Hypothalamus (tissue), 51 donors: ENCODE measurements at regions not wholly inside any gene's neighbourhood (a gene's known extent, or its start where the extent isn't known, plus 50 kb on each side); places are given as distances from the start of the nearest gene placed in this dataset.
A peak's percentile ranks its signal among the peaks of the same experiment; 100 is the strongest.
"Not testable (repeated sequence)": the region's sequence is repeated elsewhere in the genome, so short reads cannot be mapped to it uniquely, and the experiment has no call there.

Experiments used
- DNase-seq, 51 donors: peaks; one replicate each; lab custom pipeline; 2025; lab: John Stamatoyannopoulos, UW

DNA sequence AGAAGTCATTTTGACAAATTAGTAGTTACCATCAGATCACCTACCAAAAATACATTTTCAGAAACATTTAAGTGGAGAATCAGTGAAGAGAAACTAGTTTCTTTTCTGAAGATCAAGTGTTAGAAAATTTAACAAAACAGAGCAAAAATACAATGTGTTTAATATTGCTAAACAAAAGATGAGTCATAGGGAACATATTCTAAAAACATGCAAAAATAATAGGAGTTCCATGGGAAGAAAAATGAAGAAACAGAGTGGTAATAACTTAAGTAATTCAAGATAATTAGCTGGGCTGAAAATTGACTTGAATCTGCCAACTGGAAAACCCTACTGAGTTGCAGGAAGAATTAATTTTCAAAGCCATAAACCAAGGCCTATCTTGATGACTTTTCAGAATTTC, 111.5 kb upstream of the KITLG start:
- DNase-seq = no peak

DNA sequence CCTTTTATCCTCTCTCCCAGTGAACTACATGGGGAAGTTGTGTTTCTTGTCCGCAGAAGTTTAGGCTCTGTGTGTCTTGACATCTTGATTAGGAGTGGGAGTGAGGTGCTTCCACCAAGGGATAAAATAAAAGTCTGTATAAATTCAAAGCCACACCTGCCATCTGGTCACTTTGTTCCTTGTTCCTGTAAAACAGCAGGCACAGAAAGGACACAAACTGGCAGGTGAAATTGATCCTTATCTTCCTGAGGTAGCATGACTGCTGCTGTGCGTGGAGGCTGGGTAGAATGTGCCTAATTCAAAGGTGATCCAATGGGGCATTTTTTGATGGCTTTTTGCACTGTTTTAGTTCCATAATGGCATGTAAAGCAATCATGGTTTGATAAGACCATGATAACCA, 104.3 kb upstream of the KITLG start:
- no peak for DNase-seq

DNA sequence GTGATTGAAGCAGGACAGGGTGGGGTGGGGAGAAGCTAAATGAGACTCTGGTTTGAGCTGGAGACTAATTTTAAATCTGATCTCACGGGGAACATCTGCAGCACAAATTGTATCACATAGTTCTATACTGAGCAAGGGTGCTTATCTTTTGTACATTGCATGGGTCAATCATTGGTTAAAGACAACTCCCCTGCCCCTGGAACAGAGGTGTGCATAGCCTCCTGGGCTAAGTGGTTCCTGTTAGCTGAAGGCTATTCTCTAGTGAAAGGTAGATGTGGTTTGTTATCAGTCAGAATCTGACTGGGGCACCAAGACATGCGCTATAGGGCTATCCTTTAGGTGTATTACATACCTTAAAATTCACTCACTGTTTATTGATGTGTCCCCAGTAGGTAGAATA, 103.9 kb upstream of the KITLG start:
- DNase-seq = no peak

DNA sequence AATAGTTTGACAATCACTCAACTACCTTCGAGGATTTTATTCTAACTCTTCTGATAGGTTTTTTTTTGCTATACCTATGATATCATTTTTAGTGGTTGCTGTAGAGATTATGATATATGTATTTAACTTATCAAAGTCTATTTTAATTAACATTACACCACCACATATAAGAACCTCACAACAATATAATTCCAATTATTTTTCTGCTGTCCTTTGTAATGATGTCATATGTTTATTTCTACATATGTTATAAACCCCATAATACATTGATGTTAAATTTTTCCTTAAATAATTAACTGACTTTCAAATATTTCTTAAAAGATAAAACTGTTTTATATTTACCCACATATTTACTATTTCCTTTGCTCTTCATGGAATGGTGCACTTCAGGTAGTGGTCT, 103.4 kb upstream of the KITLG start:
- no peak for DNase-seq

DNA sequence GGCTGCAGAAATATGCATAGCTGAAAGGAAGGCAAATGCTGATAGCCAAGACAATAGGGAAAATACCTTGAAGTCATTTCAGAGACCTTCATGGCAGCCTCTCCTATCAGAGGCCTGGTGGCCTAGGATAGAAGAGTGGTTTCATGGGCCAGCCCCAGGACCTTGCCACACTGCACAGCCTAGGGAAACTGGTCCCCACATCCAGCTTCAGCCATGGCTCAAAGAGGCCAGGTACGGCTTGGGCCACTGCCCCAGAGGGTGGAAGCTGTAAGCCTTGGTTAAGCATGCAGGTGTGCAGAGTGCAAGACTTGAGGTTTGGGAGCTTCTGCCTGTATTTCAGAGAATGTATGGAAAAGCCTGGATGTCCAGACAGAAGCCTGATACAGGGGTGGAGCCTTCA, 101.0 kb upstream of the KITLG start:
- DNase-seq = no peak

DNA sequence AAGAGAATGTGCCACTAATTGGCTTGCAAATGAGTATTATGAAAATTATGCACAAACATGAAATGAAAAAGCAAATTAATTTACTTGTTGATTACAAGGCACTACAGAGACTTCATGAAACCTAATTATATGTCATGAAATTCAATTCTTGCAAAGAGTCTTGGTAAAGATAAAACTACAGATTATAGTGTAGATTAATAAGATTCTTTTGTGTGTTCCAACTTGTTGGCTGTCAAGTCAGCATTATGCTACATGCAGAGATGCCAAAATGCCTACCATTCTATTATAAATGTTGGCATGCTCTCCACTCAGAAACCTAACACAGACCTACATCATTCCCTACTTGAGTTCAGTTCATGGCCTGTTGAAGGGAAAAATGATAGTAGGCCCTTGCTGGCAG, 97.2 kb upstream of the KITLG start:
- DNase-seq = no peak

DNA sequence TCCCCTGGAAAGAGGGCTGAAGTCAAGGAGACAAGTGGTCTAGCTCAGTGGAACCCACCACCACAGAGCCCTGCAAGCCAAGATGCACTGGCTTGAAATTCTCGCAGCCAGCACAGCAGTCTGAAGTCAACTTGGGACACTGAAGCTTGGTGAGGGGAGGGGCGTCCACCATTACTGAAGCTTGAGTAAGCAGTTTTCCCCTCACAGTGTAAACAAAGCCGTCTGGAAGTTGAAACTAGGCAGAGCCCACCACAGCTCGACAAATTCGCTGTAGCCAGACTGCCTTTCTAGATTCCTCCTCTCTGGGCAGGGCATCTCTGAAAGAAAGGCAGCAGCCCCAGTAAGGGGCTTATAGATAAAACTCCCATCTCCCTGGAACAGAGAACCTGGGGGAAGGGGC, 87.3 kb upstream of the KITLG start:
- not testable (repeated sequence) for DNase-seq

DNA sequence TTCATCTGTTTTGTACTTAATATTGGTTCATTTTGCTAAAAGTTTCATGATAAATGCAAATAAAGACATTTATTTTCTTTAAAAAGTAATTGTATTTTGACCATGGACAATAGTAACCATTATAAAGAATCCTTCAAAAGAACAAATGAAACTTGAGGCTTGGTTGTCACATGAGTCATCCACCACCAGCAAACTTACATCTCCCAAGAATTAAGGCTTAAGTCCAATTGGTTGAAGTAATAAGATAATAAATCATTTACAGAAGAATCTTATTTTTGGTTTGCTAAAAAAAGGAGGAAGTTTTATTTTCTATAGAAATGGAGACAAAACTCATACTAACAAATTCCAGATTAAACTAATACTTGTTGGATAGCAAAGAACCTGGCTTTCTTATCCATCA, 84.8 kb upstream of the KITLG start:
- no peak for DNase-seq

DNA sequence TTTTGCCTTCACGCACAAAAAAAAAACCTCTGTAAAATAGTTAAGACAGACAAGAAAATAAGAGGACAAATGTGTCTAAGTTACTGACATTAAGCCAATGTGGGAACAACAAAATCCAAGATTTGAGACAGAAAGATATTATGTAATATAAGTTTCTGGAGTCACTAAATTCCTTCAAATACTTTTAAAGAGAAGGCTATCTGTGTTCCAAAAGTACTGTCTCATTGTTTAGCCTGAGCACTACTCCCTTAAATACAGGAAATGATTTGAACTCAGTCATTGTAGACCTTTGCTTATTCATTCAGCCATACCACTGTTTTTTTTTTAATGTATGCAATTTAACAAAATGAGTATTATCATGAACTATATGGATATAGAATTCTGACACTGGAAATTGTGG, 82.7 kb upstream of the KITLG start:
- no peak for DNase-seq

DNA sequence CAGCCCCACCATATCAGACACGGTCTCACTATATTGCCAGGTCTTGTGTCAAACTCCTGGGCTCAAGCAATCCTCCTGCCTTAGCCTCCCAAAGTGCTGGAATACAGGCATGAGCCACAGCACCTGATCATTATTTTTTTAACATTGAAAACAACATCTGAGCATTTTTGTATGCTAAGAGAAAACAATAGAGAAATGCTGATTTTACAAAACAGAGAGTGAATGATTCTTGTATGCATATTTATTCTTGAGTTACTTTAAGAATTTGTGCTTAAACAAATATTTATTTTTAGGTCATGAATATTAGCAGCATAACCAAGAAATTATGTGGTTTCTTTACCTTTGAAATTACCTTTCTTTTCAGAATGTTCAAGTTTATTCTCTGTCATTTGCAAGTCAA, 81.8 kb upstream of the KITLG start:
- DNase-seq = no peak

DNA sequence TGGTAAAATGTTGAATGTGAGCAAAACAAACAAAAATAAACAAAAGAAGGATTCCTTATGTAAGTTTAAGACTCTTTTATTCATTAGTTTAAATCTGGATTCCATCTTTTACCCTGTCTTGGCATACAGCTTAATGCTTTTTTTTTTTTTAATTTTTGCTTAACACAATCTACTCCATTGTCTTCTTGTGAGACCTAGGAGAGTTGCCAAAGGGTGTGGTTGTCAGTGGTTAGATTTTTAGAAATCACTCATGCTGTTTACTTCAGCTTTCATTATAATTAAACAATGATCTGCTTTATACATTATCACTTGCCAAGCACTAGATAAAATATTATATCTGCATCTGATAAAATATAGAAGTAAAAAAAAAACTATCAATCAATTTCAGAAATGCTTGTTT, 77.7 kb upstream of the KITLG start:
- DNase-seq = no peak

DNA sequence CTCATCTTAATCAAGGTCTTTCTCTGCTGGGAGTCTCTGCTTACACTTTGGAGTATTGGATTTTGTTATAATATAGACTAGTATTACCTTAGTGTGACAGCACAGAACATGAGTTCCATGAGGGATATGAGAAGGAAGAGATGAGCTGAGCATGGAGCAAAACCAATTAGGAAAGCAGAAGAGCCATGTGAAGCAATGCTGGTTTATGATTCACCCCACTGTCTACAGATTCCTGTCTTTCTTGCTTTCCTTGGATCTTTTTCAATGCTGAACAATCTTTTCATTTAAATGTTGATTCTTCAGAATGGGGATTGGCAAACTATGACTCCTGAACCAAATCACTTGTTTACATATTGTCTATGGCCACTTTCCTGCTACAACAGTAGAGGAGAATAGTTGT, 70.4 kb upstream of the KITLG start:
- no peak for DNase-seq

DNA sequence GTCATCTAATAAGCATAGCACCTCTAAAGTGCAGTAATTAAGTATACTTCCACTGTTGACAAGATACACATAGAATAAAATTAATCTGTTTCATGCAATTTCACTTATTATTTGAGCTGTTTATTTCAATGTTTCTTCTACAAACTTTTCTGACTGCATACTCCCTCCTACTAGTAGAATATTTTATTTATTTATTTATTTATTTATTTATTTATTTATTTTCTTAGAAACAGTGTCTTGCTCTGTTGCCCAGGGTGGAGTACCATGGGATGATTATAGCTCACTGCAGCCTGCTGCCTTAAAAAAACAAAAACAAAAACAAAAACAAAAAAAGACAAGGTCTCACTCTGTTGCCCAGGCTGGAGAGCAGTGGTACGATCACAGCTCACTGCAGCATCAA, 68.4 kb upstream of the KITLG start:
- no peak for DNase-seq

DNA sequence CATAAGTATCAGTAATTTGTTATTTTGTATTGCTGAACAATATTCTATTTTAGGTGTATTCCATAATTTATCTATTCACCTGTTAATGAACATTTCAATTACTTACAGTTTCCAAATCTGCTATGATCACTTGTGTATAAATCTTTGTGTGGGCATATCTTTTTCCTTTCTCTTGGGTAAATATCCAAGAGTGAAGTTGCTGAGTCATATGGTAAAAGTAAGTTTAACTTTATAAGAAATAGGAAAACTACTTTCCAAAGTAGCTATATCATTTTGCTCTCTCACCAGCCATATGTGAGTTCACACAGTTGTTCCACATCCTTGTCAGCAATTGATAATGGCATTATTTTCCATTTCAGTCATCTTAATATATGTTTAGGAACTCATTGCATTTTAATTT, 66.6 kb upstream of the KITLG start:
- DNase-seq = no peak

DNA sequence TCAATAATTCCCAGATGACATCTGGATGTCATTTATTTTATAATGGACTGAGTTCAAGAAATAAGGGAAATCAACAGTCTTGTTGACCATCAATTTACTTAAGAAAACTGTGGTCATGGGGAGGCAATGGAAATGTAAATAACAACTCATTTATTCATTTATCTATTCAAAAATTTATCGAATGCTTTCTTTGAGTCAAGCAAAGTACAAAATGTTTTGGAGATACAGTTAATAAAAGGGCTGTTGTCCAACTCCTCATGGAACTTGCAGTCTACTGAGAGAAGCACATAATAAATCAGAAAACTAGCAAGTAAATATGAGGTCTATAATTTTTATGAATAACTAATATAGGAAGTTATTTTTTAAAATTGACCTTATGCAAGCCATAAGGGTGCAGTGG, 65.5 kb upstream of the KITLG start:
- no peak for DNase-seq

DNA sequence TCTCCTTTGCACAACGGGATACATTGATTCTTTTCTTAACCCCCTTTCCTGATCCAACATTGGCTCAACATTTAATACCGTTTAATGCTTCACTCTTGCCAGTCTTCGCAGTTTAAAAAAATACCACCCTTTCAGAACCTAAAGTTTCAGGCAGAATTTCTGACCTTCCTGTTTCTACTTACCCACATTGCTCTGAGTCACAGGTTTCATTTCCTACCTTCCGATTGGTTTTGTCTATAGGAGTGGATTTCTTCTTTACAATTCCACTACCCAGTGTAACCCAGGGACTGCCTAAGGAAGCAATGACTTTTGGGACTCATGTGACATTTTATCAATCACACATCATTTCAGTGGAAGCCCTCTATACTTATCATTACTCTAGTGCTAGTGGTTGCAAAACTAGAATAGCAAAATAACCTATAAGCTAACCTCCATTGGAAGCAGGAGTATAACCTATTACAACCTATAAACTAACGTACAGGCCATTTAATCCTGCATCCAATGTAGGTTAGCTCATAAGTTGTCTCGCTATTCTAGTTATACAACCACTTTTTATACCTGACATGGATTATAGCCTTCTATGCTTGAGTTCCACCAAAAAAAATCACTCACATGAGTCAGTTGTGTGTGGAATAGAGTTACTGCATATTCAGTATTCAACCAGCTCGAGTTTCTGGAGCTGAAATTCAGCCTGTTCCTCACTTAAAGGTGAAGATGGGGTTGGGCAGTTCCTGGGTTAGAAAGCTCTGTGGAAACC, 64.9 kb upstream of the KITLG start:
- no peak for DNase-seq

DNA sequence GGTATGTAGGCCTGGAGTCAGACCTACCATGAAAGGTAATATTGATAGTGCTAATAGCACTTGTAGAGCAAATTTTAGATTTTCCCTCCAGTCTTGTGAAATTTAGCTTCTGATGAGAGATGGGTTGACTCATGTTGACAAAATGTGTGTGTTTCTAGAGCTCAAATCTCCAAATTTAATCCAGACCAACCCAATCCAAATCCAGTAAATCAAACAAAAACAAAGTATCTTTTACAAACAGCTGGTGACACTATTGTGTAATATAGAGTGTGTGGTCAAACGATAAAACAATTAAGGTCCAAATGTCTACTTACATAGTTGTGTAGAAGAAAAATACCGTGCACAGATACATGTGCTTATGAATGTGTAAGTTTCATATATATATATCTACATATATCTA, 63.4 kb upstream of the KITLG start:
- DNase-seq = no peak

DNA sequence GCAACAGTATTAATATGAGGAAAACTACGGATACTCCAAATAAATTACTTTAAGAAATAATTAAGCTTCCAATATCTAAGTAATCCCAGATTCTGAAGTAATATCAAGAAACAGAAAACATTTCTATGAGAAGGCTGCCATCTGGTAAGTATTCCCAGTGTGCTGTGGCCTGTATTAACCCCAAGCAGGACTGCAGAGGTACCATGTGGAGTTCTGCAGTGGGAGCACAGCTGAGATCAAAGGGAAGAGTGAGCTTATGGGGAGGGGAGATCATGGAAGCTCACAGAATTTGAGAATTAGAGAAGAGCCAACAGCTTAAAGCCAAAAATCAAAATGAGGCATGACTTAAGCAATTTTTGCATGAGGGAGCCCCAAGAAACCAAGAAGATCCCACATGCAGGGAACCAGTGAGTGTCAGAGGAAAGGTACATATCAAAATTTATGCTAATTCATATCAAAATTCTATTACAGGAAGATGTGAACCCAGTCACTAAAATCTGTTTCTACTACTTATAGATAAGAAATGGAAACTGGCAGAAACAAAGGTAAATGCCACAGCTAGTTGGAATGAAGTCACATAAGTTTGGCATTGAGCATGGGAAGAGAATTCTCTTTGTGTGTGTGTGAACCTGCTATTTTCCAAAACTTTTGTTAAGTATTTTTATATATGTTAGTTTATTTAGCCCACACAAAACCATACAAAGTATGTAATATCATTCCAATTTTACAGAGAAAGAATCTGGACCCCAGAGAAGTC, 62.6 kb upstream of the KITLG start:
- no peak for DNase-seq

DNA sequence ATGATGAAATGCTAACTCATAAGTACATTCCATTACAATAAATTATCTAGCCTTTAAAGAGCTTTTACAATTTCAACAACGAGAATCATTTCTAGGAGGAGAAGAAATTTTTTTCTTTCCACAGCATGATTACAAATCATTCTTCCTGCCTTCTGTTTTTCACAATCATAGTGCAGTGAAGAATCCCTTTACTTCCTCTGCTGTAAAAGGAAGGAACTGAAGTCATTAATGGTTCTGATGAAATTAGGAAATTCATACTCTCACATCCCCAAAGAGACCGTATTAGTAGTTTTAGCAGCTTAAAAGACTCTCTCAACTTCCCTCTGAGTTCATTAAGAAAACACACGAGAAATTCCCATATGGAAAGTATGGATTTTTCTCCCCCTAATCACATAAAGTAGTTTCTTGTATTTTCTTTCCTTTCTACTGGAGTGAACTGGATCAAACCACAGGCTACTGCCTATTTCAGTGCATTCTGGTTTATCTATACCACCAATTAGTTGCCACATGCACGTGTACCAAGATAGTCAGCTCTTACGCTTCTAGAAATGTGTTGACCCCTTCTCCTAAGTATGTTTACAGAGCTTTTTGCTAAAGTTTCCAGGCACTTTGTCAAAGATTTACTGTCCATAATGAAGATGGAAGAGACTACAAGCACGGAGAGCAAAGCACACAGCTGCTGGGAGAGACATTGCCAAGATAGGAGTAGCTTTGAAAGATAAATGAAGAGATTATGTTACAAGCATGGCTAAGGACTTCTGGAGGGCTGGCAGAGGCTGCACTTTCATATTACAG, 58.9 kb upstream of the KITLG start:
- DNase-seq = peak in 1 of 51 donors; percentile 11

DNA sequence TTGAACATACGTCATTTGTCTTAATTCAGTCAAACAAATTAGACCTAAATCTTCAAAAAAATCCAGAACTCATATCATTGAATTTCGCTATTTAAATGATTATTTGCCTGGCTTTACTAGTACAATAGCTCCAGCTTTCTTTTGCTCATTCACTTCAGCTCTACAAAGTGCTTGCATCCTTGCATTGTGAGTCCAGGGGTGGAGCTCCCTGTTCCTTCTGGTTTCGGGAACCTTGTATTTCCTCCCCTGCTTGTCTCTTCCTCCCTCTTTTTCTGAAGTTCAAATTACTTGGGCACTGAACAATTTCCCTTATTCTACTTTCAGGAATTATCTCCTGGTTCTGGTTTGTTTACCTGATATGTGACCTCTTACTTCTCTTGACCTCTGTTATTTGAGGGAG, 58.1 kb upstream of the KITLG start:
- no peak for DNase-seq

DNA sequence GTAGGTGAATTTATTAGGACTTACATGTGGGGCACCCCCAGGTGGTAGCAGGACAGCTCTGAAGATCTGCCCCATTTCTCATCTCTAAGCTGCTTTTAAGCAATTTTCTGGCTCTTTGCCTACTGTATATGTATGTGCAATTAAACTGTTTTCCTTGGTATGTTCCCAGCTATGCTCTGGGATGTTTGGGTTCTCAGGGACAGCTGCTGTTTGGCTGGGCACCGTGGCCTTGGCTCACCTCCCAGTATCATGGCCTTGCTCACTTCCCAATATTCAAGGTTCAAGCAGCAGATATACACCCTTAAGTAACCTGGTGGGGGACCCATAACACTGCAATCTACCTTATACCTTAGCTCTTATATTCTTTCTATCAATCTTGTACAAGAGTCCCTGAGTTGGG, 53.7 kb upstream of the KITLG start:
- DNase-seq = no peak

DNA sequence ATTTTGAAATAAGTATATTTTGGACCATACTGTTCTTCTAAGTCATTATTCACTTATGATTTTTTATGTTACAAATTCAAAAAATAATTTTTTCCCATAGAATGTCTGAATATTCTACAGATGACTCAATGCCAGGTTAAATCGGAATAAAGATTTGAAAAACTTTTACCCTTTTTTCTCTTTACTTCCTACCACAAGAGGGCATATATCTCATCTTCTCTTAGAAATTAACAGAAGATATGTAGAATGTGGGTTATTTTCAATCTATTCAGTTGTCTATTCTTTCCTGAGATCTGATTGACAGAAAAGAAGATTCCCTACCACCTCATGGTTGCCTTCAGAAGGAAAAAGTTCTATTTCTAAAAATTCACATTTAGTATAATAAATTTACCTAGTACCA, 53.0 kb upstream of the KITLG start:
- DNase-seq = no peak
